ENCODE measurements at regions not wholly inside any gene's neighbourhood (a gene's known extent, or its start where the extent isn't known, plus 50 kb on each side); places are given as distances from the start of the nearest gene placed in this dataset.

DNA sequence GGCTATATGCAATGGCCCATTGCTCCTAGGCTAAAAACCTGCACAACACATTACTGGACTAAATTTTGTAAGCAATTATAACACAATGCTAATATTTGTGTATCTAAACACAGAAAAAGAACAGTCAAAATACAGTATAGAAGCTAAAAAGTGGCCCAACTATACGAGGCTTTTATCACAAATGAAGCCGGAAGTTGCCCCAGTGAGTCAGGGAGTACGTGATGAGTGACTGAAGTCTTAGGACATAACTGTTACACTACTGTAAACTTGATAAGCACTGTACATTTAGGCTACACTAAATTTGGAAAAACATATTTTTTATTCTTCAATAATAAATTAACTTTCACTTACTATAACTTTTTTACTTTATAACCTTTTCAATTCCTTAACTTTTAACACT, 105.2 kb upstream of the PRR16 start:
- H3K4me1 ChIP-seq (ENCODE audit: control insufficient read depth, insufficient read depth, low read length, poor library complexity, severe bottlenecking): no peaks in the 10 kb centered on the region
- no peak overlapping the region for H3K27ac ChIP-seq (ENCODE audit: low read depth, low read length, severe bottlenecking)
- WGBS, 2 experiments (ENCODE audit: insufficient coverage in 2 of 2): 90% methylated on average over 2 of the region's 3 CpGs; no CpG with 5 or more reads in 1 of the 2 experiments
- no peaks in the 10 kb centered on the region for H3K9me3 ChIP-seq (ENCODE audit: control insufficient read depth, low read length)
- H3K36me3 ChIP-seq (ENCODE audit: control insufficient read depth, insufficient read depth, low read length): no peaks in the 10 kb centered on the region
- no peak overlapping the region for H3K4me3 ChIP-seq (ENCODE audit: extremely low read depth, insufficient read depth, low read length, poor library complexity, severe bottlenecking)

DNA sequence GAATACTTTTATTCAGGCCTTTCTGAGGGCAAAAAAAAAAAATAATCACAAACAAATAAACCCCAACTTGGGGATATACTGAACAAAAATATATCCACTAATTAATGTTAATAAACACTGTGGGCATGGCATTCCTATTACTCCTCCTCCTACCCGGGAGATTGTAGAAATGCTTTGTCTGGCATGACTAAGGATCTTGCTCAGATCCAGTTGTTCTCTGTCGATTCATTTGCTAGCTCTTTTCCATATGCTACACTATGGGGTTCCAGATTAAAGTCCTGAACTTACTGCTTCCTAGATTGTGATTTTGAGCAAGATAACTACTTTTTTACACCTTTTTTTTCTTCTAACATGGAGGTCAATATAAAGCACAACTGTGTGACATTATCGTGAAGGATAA, 102.2 kb upstream of the PRR16 start:
- H3K9me3 ChIP-seq (ENCODE audit: control insufficient read depth, low read length): no peaks in the 10 kb centered on the region
- 90 to 100% methylated on average over 1 to 2 of the region's 3 CpGs for WGBS, 2 experiments (ENCODE audit: insufficient coverage in 2 of 2)
- H3K36me3 ChIP-seq (ENCODE audit: control insufficient read depth, insufficient read depth, low read length): no peaks in the 10 kb centered on the region

DNA sequence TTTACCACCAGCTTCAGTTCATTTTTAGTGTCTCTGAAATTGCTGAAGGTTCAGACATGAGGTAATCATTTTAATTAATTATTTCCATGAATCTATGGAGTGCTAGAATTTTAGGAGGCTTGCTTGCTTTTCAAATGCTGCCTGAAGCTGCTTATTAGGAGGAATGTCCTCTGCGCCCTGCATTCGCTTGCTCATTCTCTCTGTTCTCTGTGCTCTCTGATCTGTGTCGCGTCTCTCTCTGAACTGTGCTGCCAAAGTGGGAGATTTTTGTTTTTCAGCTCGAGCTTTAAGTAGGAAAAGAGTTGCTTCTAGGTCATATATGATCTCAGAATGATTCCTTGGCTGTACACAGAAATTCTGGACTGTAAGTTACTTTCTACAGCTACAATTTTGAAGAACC, 101.7 kb upstream of the PRR16 start:
- H3K4me1 ChIP-seq (ENCODE audit: control insufficient read depth, insufficient read depth, low read length, poor library complexity, severe bottlenecking): no peaks in the 10 kb centered on the region
- H3K9me3 ChIP-seq (ENCODE audit: control insufficient read depth, low read length): no peaks in the 10 kb centered on the region
- 83 to 85% methylated on average over 1 to 4 of the region's 5 CpGs for whole genome bisulfite sequencing, 2 experiments (ENCODE audit: insufficient coverage in 2 of 2)
- no peak overlapping the region for H3K27ac ChIP-seq (ENCODE audit: low read depth, low read length, severe bottlenecking)
- H3K4me3 ChIP-seq (ENCODE audit: extremely low read depth, insufficient read depth, low read length, poor library complexity, severe bottlenecking): no peak overlapping the region
- H3K36me3 ChIP-seq (ENCODE audit: control insufficient read depth, insufficient read depth, low read length): no peaks in the 10 kb centered on the region

More for the DNA sequence above, 102.2 kb upstream of the PRR16 start:
- Histone ChIP-seq H3K27ac (ENCODE audit: low read depth, low read length, severe bottlenecking) (no peak overlapping the region), H3K4me3 (ENCODE audit: extremely low read depth, insufficient read depth, low read length, poor library complexity, severe bottlenecking) (no peak overlapping the region), H3K4me1 (ENCODE audit: control insufficient read depth, insufficient read depth, low read length, poor library complexity, severe bottlenecking) (no peaks in the 10 kb centered on the region)

DNA sequence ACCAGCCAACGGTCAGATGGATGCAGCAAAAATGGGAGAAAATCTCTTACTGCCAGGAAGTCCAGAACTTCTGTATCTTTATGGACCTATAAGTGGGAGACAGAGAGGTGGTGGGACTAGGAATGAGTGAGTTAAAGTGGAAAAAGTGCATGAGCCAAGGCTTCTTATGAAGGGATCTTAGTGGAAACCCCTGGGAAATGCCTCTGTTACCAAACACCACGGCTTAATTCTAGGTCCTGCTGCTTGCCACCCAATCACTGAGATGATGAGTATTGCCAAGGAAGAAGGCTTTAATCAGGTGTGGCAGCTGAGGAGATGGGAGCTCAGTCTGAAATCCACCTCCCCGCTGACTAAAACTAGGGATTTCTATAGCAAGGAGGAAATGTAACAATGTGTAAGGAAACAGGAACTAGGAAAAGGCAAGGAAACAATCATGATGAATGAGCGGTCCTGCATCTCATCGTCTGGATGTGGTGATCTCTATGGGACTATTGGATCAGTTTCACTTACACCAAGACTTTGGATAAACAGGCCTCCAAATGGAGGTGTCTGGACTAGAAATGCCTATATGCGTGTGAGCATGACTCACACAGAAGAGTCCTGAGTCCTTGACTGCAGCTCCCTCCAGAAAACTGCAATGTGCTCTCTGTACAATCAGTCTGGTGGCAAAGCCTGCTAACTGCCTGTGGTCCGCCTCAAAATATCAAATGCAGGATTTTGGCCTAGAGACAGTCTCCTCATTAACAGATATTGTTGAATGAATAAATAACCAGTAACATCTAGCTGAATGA, 98.2 kb upstream of the PRR16 start:
- H3K27ac ChIP-seq (ENCODE audit: low read depth, low read length, severe bottlenecking): peak overlapping the region; percentile 31
- no peaks in the 10 kb centered on the region for H3K36me3 ChIP-seq (ENCODE audit: control insufficient read depth, insufficient read depth, low read length)
- peaks cover 4% of the 10 kb centered on the region for H3K9me3 ChIP-seq (ENCODE audit: control insufficient read depth, low read length)
- H3K4me1 ChIP-seq (ENCODE audit: control insufficient read depth, insufficient read depth, low read length, poor library complexity, severe bottlenecking): no peaks in the 10 kb centered on the region
- H3K4me3 ChIP-seq (ENCODE audit: extremely low read depth, insufficient read depth, low read length, poor library complexity, severe bottlenecking): no peak overlapping the region
- WGBS, 2 experiments (ENCODE audit: insufficient coverage in 2 of 2): 87 to 94% methylated on average over 4 to 6 of the region's 7 CpGs

DNA sequence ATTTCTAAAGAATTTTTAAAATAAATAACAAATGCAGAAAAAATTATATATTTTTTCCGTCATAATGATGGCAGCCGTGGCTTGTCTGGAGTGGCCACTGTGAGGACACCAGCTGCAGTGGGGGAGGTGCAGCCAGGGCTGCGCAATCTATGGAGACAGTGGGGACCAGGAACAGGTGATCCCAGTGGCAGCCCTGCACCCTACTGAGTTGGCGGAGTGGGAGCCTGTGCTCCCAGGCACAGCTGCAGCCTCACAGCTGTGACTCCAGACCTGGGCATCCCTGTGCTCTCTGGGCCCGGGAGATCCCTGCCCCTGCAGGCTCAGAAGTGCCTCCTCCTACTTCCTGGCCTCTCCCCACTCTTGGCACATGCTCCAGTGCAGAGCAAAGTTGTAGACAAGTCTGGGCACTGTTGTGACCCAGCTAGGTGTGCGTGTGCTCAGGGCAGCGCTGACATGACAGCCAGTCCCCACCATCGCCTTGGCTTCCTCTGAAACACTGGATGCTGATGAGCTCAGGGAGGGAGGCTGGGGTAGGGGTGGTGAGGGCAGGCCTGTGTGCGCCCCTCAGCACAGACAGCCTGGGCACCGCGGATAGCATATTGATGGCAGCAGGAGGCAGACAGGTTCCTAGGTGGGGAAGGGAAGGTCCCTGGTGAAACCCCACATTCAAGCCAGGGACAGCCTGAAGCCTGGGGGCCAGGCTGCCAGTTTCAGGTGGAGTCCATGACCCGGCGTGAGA, 96.0 kb upstream of the PRR16 start:
- Histone ChIP-seq H3K9me3 (ENCODE audit: control insufficient read depth, low read length) (peaks cover 4% of the 10 kb centered on the region), H3K4me1 (ENCODE audit: control insufficient read depth, insufficient read depth, low read length, poor library complexity, severe bottlenecking) (no peaks in the 10 kb centered on the region), H3K4me3 (ENCODE audit: extremely low read depth, insufficient read depth, low read length, poor library complexity, severe bottlenecking) (no peak overlapping the region), H3K36me3 (ENCODE audit: control insufficient read depth, insufficient read depth, low read length) (no peaks in the 10 kb centered on the region), H3K27ac (ENCODE audit: low read depth, low read length, severe bottlenecking) (no peak overlapping the region)
- WGBS, 2 experiments (ENCODE audit: insufficient coverage in 2 of 2): 92 to 96% methylated on average over 9 to 10 of the region's 13 CpGs

DNA sequence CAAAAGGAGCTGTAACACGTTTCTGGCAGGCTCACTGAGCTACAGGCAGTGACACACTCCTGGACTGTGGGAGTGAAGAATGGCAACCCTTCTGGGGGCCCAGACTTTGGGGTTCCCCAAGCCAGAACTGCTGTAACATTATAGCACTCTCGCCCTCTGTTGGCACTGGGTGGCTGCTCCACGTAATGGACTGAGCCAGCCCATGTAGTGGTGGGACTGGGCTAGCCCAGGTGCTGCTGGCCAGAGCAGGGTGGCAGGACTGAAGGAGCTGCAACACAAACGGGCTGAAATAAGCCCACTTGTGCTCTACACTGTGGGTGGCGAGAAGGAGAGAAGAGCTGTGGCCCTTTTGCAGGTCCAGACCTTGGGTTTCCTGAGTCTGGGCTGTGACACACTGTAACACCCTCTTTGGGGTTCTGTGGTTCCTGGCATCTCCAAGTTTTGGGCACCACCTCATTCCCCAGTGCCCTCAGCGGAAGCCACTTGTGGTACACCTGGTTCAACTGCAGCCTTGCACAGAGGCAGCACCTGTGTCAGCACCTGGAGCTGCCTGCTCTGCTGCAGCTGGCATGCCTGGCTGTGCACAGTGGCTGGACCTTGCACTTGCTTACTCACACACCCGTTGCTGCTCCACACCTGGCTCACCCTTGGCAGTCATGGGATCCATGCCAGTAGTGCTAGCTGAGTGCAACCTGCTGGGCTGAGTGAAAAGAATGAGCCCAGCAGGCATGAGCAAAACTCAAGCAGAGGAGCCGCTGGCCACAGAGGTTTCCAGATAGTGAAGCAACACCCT, 95.0 kb upstream of the PRR16 start:
- no peaks in the 10 kb centered on the region for H3K36me3 ChIP-seq (ENCODE audit: control insufficient read depth, insufficient read depth, low read length)
- H3K27ac ChIP-seq (ENCODE audit: low read depth, low read length, severe bottlenecking): no peak overlapping the region
- WGBS, 2 experiments (ENCODE audit: insufficient coverage in 2 of 2): 84 to 88% methylated on average over 7 to 8 of the region's 8 CpGs
- H3K4me1 ChIP-seq (ENCODE audit: control insufficient read depth, insufficient read depth, low read length, poor library complexity, severe bottlenecking): no peaks in the 10 kb centered on the region
- H3K4me3 ChIP-seq (ENCODE audit: extremely low read depth, insufficient read depth, low read length, poor library complexity, severe bottlenecking): no peak overlapping the region
- peaks cover 4% of the 10 kb centered on the region for H3K9me3 ChIP-seq (ENCODE audit: control insufficient read depth, low read length)

DNA sequence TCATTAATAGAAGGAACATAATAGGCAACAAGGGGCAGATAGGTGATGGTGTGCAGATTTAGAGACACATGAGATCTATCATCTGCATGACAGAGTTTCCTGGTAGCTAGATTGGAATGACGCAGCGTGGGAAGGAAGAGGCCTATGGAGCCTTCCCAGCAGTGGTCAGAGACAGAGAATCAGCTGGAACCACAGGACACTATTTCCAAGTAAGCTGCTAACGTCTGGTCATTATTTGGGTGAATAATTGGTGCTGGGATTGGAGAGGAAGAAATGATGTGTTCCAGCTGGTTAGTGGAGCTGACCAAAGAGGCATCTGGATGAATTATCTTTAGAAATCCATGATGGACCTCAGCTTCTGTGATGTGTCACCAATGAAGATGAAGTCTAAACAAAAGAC, 91.2 kb upstream of the PRR16 start:
- Histone ChIP-seq H3K27ac (ENCODE audit: low read depth, low read length, severe bottlenecking) (no peak overlapping the region), H3K36me3 (ENCODE audit: control insufficient read depth, insufficient read depth, low read length) (no peaks in the 10 kb centered on the region), H3K9me3 (ENCODE audit: control insufficient read depth, low read length) (peaks cover 4% of the 10 kb centered on the region), H3K4me1 (ENCODE audit: control insufficient read depth, insufficient read depth, low read length, poor library complexity, severe bottlenecking) (no peaks in the 10 kb centered on the region), H3K4me3 (ENCODE audit: extremely low read depth, insufficient read depth, low read length, poor library complexity, severe bottlenecking) (no peak overlapping the region)
- WGBS, 2 experiments (ENCODE audit: insufficient coverage in 2 of 2): 94% methylated on average over 3 of the region's 3 CpGs

DNA sequence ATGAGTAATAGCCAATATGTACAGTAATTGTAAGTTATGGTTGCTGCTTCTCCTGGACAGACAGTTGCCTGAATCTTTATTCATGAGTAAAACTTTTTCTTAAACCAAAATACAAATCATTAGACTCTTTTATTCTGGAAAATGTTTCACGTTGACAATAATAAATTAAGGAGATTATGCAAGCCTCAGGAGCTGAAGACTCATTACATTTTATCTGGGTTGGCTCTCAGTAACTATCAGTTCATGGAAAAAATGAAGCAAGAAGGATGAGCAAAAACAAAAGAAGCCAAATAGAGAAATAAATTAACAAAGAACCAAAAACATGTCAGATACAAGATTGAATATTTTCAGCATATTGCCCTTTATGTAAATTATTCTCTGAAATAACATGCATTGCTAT, 88.9 kb upstream of the PRR16 start:
- no peak overlapping the region for H3K27ac ChIP-seq (ENCODE audit: low read depth, low read length, severe bottlenecking)
- no peaks in the 10 kb centered on the region for H3K36me3 ChIP-seq (ENCODE audit: control insufficient read depth, insufficient read depth, low read length)
- no peaks in the 10 kb centered on the region for H3K4me1 ChIP-seq (ENCODE audit: control insufficient read depth, insufficient read depth, low read length, poor library complexity, severe bottlenecking)
- WGBS, 2 experiments (ENCODE audit: insufficient coverage in 2 of 2): 86% methylated on average over 1 of the region's 1 CpG; no CpG with 5 or more reads in 1 of the 2 experiments
- no peak overlapping the region for H3K4me3 ChIP-seq (ENCODE audit: extremely low read depth, insufficient read depth, low read length, poor library complexity, severe bottlenecking)
- H3K9me3 ChIP-seq (ENCODE audit: control insufficient read depth, low read length): no peaks in the 10 kb centered on the region

DNA sequence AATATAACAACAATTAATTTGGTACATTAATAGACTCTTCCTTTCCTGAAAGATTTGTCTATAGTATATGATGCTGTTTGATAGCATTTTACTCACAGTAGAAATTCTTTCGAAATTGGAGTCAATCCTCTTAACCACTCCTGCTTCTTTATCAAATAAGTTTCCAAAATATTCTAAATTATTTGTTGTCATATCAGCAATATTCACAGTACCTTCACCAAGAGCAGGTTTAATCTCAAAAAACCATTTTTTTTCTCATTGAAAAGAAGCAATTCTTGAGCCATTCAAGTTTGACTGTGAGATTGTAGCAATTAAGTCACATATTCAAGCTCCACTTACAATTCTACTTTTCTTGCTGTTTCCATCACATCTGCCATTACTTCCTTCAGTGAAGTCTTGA, 83.5 kb upstream of the PRR16 start:
- no peaks in the 10 kb centered on the region for H3K4me1 ChIP-seq (ENCODE audit: control insufficient read depth, insufficient read depth, low read length, poor library complexity, severe bottlenecking)
- no peaks in the 10 kb centered on the region for H3K9me3 ChIP-seq (ENCODE audit: control insufficient read depth, low read length)
- H3K27ac ChIP-seq (ENCODE audit: low read depth, low read length, severe bottlenecking): no peak overlapping the region
- WGBS, 2 experiments (ENCODE audit: insufficient coverage in 2 of 2): no CpG with 5 or more reads among the region's 1 CpG
- no peak overlapping the region for H3K4me3 ChIP-seq (ENCODE audit: extremely low read depth, insufficient read depth, low read length, poor library complexity, severe bottlenecking)
- no peaks in the 10 kb centered on the region for H3K36me3 ChIP-seq (ENCODE audit: control insufficient read depth, insufficient read depth, low read length)

DNA sequence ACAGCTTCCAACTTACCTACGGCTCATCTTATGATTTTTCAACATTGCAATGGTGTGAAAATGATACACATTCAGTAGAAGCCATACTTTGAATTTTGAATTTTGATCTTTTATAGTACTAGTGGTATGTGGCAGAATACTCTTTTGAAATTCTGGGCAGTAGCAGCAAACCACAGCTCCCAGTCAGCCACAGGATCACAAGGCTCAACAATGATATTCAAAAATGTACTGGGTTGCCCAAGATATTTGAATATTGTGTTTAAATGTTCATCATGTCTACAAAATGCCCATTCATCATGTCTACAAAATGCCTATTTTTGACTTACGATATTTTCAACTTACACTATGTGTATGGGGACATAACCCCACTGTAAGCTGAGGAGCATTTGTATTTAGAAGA, 81.3 kb upstream of the PRR16 start:
- no peaks in the 10 kb centered on the region for H3K9me3 ChIP-seq (ENCODE audit: control insufficient read depth, low read length)
- no peak overlapping the region for H3K4me3 ChIP-seq (ENCODE audit: extremely low read depth, insufficient read depth, low read length, poor library complexity, severe bottlenecking)
- H3K4me1 ChIP-seq (ENCODE audit: control insufficient read depth, insufficient read depth, low read length, poor library complexity, severe bottlenecking): no peaks in the 10 kb centered on the region
- no peak overlapping the region for H3K27ac ChIP-seq (ENCODE audit: low read depth, low read length, severe bottlenecking)
- no CpG with 5 or more reads among the region's 2 CpGs for WGBS, 2 experiments (ENCODE audit: insufficient coverage in 2 of 2)
- H3K36me3 ChIP-seq (ENCODE audit: control insufficient read depth, insufficient read depth, low read length): no peaks in the 10 kb centered on the region

All from mesodermal cell (in vitro differentiated cells).